ENCODE measurements at regions not wholly inside any gene's neighbourhood (a gene's known extent, or its start where the extent isn't known, plus 50 kb on each side); places are given as distances from the start of the nearest gene placed in this dataset.

DNA sequence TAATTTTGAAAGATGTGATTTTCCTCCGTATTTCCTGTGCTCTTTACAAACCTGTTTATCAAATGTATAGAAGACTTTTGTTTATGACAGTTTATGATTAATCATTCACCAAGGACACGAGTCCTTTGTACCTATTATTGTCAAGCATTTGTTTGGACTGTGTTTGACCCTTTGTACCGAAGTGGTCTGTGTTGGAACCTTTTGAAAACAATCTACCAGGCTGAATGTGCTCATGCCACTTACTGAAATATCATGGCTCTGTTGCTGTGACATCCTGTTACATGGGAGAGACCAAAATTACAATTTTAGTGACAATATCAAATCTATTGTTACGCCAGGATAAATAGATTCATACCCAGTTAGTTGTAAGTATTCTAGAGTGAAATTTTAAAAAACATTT lies 193.6 kb downstream of the IRS2 start:
- Histone ChIP-seq H3K4me3 (no peak overlapping the region), H3K36me3 (no peaks in the 10 kb centered on the region), H3K27me3 (replicated peaks in 1 of 7) (peaks cover 0 to 12% (median 0%) of the 10 kb centered on the region in 7 donors), H3K27ac (no peak overlapping the region), H3K4me1 (no peaks in the 10 kb centered on the region), H3K9me3 (no peaks in the 10 kb centered on the region)
- TF ChIP-seq POLR2AphosphoS5 (IDR thresholded peaks at IDR 0.05) (no peak), POLR2A (IDR thresholded peaks at IDR 0.05) (no peak), CTCF (IDR thresholded peaks at IDR 0.05 in 8 of 11, conservative IDR thresholded peaks at IDR 0.05 in 3 of 11) (no peak)
- WGBS, 5 donors = 51 to 71% (median 63%) methylated on average over 4 of the region's 4 CpGs
- no peak for DNase-seq
- intact Hi-C loops (cut with DNase I; ENCODE audit: low total_unique reads) = no loop called here

GRCh38 chr13:109587689-109588088 lies 198.7 kb downstream of the IRS2 start:
- Histone ChIP-seq H3K4me1 (no peaks in the 10 kb centered on the region), H3K27me3 (replicated peaks in 1 of 7) (peaks cover 0 to 45% (median 0%) of the 10 kb centered on the region in 7 donors), H3K4me3 (no peak overlapping the region), H3K9me3 (no peaks in the 10 kb centered on the region), H3K27ac (no peak overlapping the region), H3K36me3 (no peaks in the 10 kb centered on the region)
- DNase-seq = no peak
- TF ChIP-seq POLR2AphosphoS5 (IDR thresholded peaks at IDR 0.05) (no peak), CTCF (IDR thresholded peaks at IDR 0.05 in 8 of 11, conservative IDR thresholded peaks at IDR 0.05 in 3 of 11) (no peak), POLR2A (IDR thresholded peaks at IDR 0.05) (no peak)
- intact Hi-C loops (cut with DNase I; ENCODE audit: low total_unique reads) = no loop called here

GRCh38 chr13:109586509-109587346 lies 199.7 kb downstream of the IRS2 start:
- no peak overlapping the region for H3K27ac ChIP-seq
- peaks cover 0 to 46% (median 0%) of the 10 kb centered on the region in 7 donors for H3K27me3 ChIP-seq (replicated peaks in 1 of 7)
- no peaks in the 10 kb centered on the region for H3K9me3 ChIP-seq
- no peaks in the 10 kb centered on the region for H3K36me3 ChIP-seq
- 63 to 73% (median 70%) methylated on average over 9 of the region's 9 CpGs for WGBS, 5 donors
- TF ChIP-seq POLR2A (IDR thresholded peaks at IDR 0.05) (no peak), POLR2AphosphoS5 (IDR thresholded peaks at IDR 0.05) (no peak), CTCF (IDR thresholded peaks at IDR 0.05 in 8 of 11, conservative IDR thresholded peaks at IDR 0.05 in 3 of 11) (no peak)
- no peak for DNase-seq
- intact Hi-C loops (cut with DNase I; ENCODE audit: low total_unique reads) = no loop called here
- no peak overlapping the region for H3K4me3 ChIP-seq
- H3K4me1 ChIP-seq = no peaks in the 10 kb centered on the region

DNA sequence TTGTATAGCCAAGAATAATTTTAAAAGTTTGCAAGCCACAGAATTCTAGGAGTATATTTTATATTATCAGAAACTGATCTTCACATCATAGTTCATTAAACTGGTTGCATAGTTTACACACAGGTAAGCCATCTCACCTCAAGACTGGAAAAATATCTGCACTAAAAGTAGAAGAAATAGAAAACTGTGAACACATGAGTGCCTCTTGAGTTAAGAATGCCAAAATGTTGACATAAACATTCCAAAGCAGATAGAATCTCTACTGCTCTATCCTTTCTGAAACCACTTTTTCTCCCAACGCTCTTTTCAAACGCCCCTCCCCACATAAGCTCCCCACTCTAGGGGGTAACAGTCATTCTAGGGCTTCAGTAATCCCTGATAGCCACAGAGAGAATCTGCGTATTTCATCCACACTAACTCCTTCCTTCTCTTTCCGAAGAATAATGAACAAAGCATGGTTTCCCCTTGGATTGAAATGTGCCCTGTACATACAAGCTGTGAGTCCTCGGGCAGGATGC lies 201.5 kb downstream of the IRS2 start:
- Histone ChIP-seq H3K27ac (no peak overlapping the region), H3K27me3 (replicated peaks in 1 of 7) (peaks cover 0 to 43% (median 0%) of the 10 kb centered on the region in 7 donors), H3K4me3 (no peak overlapping the region), H3K36me3 (no peaks in the 10 kb centered on the region), H3K9me3 (peaks cover 0 to 3% (median 0%) of the 10 kb centered on the region in 8 donors), H3K4me1 (no peaks in the 10 kb centered on the region)
- no peak for DNase-seq
- TF ChIP-seq POLR2A (IDR thresholded peaks at IDR 0.05) (no peak), POLR2AphosphoS5 (IDR thresholded peaks at IDR 0.05) (no peak), CTCF (IDR thresholded peaks at IDR 0.05 in 8 of 11, conservative IDR thresholded peaks at IDR 0.05 in 3 of 11) (no peak)
- intact Hi-C loops (cut with DNase I; ENCODE audit: low total_unique reads) = no loop called here
- WGBS, 5 donors = 55 to 72% (median 61%) methylated on average over 5 of the region's 5 CpGs

All from spleen (tissue), 11 donors.